Neural cell (in vitro differentiated cells): ENCODE measurements at regions not wholly inside any gene's neighbourhood (a gene's known extent, or its start where the extent isn't known, plus 50 kb on each side); places are given as distances from the start of the nearest gene placed in this dataset.

Experiments used
- H2AFZ ChIP-seq: fragments of 200-600, 300-800 bp; sonication (generic), shearing (Covaris generic); 2 replicates; pipeline ENCODE4 v1.6.0; 2014; ENCODE audit warnings: low read depth, mild to moderate bottlenecking, antibody characterized with exemption, low read length, moderate library complexity
- H3F3A ChIP-seq: fragments of 200-600 bp; shearing (Covaris generic); 2 replicates; pipeline ENCODE4 v1.6.1; 2016; ENCODE audit warnings: mild to moderate bottlenecking, moderate library complexity, mixed read lengths, antibody characterized with exemption, low read length; ENCODE audit not compliant: insufficient read depth, poor library complexity, severe bottlenecking
- H3K27ac ChIP-seq: fragments of 200-600, 300-800 bp; sonication (generic), shearing (Covaris generic); 2 replicates; pipeline ENCODE4 v1.5.1; 2014; ENCODE audit warnings: mild to moderate bottlenecking, low read length, moderate library complexity
- H3K27me3 ChIP-seq: fragments of 300-800, 200-600 bp; sonication (generic), shearing (Covaris generic); 2 replicates; pipeline ENCODE4 v1.6.0; 2014; ENCODE audit warnings: mild to moderate bottlenecking, low read depth, low read length, moderate library complexity; ENCODE audit not compliant: insufficient read depth
- H3K36me3 ChIP-seq: fragments of 300-800, 200-600 bp; sonication (generic), shearing (Covaris generic); 2 replicates; pipeline ENCODE4 v1.5.1; 2014; ENCODE audit warnings: mild to moderate bottlenecking, antibody characterized with exemption, low read length, moderate library complexity; ENCODE audit not compliant: insufficient read depth
- H3K4me2 ChIP-seq: fragments of 300-800, 200-600 bp; sonication (generic), shearing (Covaris generic); 2 replicates; pipeline ENCODE4 v1.6.0; 2014; ENCODE audit warnings: mild to moderate bottlenecking, low read length
- H3K4me3 ChIP-seq: fragments of 300-800, 200-600 bp; sonication (generic), shearing (Covaris generic); 2 replicates; pipeline ENCODE4 v1.5.1; 2014; ENCODE audit warnings: mild to moderate bottlenecking, low read length, moderate library complexity
- H3K79me2 ChIP-seq: fragments of 200-600 bp; shearing (Covaris generic); replicated peaks from 2 replicates; pipeline ENCODE4 v1.6.0; 2014; ENCODE audit warnings: mild to moderate bottlenecking, low read length, moderate library complexity; ENCODE audit not compliant: insufficient read depth
- H3K9ac ChIP-seq: fragments of 300-800, 200-600 bp; sonication (generic), shearing (Covaris generic); 2 replicates; pipeline ENCODE4 v1.6.1; 2016; ENCODE audit warnings: mild to moderate bottlenecking, low read length, mixed read lengths
- H3K9me2 ChIP-seq: fragments of 200-600 bp; shearing (Covaris generic); 2 replicates; pipeline ENCODE4 v1.6.1; 2016; ENCODE audit warnings: mild to moderate bottlenecking, low read length, mixed read lengths; ENCODE audit not compliant: insufficient read depth
- H3K9me3 ChIP-seq: fragments of 200-600, 300-800 bp; sonication (generic), shearing (Covaris generic); 2 replicates; pipeline ENCODE4 v1.6.1; 2016; ENCODE audit warnings: mild to moderate bottlenecking, mixed run types, low read length, moderate library complexity, mixed read lengths
- H4K20me1 ChIP-seq: fragments of 200-600 bp; shearing (Covaris generic); 2 replicates; pipeline ENCODE4 v1.6.1; 2016; ENCODE audit warnings: mild to moderate bottlenecking, mixed run types; ENCODE audit not compliant: insufficient read depth
- EP300 ChIP-seq: fragments of 450-650 bp; conservative IDR thresholded peaks from 2 replicates; pipeline ENCODE4 v1.6.1; 2014; ENCODE audit warnings: antibody characterized with exemption, mild to moderate bottlenecking, moderate library complexity; ENCODE audit not compliant: poor library complexity, severe bottlenecking
- EZH2 ChIP-seq: fragments of 200-600, 300-800 bp; shearing (Covaris generic), sonication (generic); IDR thresholded peaks from 2 replicates; pipeline ENCODE4 v1.6.1; 2014; ENCODE audit warnings: antibody characterized with exemption, low read length, borderline replicate concordance, mild to moderate bottlenecking; ENCODE audit not compliant: insufficient read depth, poor library complexity, severe bottlenecking
- MXI1 ChIP-seq: fragments of 450-650 bp; conservative IDR thresholded peaks from 2 replicates; pipeline ENCODE4 v1.6.1; 2014; ENCODE audit warnings: antibody characterized with exemption, mild to moderate bottlenecking; ENCODE audit not compliant: poor library complexity, severe bottlenecking
- POLR2AphosphoS5 ChIP-seq: IDR thresholded peaks from 2 replicates; pipeline ENCODE4 v1.6.1; 2012
- RAD21 ChIP-seq: fragments of 450-650 bp; conservative IDR thresholded peaks from 2 replicates; pipeline ENCODE4 v1.6.1; 2014; ENCODE audit warnings: antibody characterized with exemption, mild to moderate bottlenecking, moderate library complexity
- SMC3 ChIP-seq: fragments of 450-650 bp; conservative IDR thresholded peaks from 2 replicates; pipeline ENCODE4 v1.6.1; 2014; ENCODE audit warnings: antibody characterized with exemption, mild to moderate bottlenecking, moderate library complexity; ENCODE audit not compliant: poor library complexity
- TAF1 ChIP-seq: IDR thresholded peaks from 2 replicates; pipeline ENCODE4 v1.6.1; 2012; ENCODE audit warnings: low read depth
- TF ChIP-seq, protein P1 (sequence below): fragments of 450-650 bp; IDR thresholded peaks from 2 replicates; pipeline ENCODE4 v1.5.1; 2014; ENCODE audit warnings: antibody characterized with exemption, mild to moderate bottlenecking, moderate library complexity; ENCODE audit not compliant: poor library complexity, severe bottlenecking
- TF ChIP-seq, protein P2 (sequence below): IDR thresholded peaks from 2 replicates; pipeline ENCODE4 v1.6.1; 2012; ENCODE audit warnings: borderline replicate concordance

DNA sequence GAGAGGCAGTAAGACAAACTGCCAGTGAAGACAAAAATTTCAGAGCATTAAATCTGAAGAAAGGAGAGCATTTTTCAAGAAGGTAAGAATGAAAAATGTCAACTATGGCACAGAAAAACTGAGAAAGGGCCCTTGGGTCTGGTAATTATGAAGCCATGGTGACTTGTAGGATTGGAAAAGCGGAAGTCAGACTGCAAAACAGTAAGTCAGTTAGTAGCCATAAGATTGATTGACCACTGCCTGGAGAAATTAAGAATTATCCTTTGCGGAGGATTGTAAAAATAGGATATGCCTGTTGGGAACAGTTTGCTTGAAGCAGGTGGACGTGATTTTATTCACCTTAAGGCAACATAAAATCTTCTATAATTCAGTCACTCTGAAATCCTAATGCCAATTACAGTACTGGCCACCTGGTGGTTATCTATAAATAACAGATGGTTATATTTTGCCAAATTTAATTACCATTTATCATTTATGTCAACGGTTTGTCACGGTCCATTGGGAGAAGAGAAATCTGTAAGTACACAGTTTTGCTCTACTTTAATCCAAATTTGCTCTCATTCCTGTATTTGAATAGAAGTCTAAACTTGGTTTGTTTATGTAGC lies 127.1 kb upstream of the CNTN1 start:
- Histone ChIP-seq H3K9me3 (no peaks in the 10 kb centered on the region), H3K9ac (no peak overlapping the region), H3F3A (no peaks in the 10 kb centered on the region), H4K20me1 (no peaks in the 10 kb centered on the region), H3K27ac (no peak overlapping the region), H3K79me2 (no peaks in the 10 kb centered on the region), H3K27me3 (no peaks in the 10 kb centered on the region), H3K4me3 (no peak overlapping the region), H3K36me3 (no peaks in the 10 kb centered on the region), H3K4me2 (no peak overlapping the region), H2AFZ (no peak overlapping the region), H3K9me2 (no peaks in the 10 kb centered on the region)
- no peak for TF ChIP-seq RAD21

DNA sequence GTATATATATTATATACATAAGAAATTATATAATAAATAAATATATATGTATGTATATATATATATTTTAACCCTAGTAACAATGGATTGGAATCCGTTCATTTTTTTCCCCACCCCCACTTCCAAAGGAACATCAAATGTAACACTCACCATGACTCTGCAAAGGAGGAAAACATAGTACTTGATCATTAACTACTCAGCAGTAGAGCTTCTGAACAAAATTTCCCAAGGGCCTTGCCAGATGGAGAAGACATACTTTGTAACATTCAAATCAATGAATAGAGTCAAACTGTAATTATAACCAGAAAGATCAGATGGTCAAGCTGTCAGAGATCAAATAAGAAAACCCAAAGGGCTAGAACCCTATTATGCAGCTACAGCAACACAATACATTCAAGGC lies 126.0 kb upstream of the CNTN1 start:
- no peak overlapping the region for H3K4me2 ChIP-seq

More for the DNA sequence above, 126.0 kb upstream of the CNTN1 start:
- Histone ChIP-seq H3K9me3 (no peaks in the 10 kb centered on the region), H3K36me3 (no peaks in the 10 kb centered on the region), H4K20me1 (no peaks in the 10 kb centered on the region), H2AFZ (no peak overlapping the region), H3F3A (no peaks in the 10 kb centered on the region), H3K9ac (no peak overlapping the region), H3K79me2 (no peaks in the 10 kb centered on the region), H3K27ac (no peak overlapping the region), H3K4me3 (no peak overlapping the region), H3K9me2 (no peaks in the 10 kb centered on the region), H3K27me3 (no peaks in the 10 kb centered on the region)
- TF ChIP-seq POLR2AphosphoS5 (no peak), RAD21 (no peak), MXI1 (no peak), TAF1 (no peak), SMC3 (no peak), EP300 (no peak), EZH2 (no peak)
- TF ChIP-seq, protein P1, sequence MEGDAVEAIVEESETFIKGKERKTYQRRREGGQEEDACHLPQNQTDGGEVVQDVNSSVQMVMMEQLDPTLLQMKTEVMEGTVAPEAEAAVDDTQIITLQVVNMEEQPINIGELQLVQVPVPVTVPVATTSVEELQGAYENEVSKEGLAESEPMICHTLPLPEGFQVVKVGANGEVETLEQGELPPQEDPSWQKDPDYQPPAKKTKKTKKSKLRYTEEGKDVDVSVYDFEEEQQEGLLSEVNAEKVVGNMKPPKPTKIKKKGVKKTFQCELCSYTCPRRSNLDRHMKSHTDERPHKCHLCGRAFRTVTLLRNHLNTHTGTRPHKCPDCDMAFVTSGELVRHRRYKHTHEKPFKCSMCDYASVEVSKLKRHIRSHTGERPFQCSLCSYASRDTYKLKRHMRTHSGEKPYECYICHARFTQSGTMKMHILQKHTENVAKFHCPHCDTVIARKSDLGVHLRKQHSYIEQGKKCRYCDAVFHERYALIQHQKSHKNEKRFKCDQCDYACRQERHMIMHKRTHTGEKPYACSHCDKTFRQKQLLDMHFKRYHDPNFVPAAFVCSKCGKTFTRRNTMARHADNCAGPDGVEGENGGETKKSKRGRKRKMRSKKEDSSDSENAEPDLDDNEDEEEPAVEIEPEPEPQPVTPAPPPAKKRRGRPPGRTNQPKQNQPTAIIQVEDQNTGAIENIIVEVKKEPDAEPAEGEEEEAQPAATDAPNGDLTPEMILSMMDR = no peak
- TF ChIP-seq, protein P2, sequence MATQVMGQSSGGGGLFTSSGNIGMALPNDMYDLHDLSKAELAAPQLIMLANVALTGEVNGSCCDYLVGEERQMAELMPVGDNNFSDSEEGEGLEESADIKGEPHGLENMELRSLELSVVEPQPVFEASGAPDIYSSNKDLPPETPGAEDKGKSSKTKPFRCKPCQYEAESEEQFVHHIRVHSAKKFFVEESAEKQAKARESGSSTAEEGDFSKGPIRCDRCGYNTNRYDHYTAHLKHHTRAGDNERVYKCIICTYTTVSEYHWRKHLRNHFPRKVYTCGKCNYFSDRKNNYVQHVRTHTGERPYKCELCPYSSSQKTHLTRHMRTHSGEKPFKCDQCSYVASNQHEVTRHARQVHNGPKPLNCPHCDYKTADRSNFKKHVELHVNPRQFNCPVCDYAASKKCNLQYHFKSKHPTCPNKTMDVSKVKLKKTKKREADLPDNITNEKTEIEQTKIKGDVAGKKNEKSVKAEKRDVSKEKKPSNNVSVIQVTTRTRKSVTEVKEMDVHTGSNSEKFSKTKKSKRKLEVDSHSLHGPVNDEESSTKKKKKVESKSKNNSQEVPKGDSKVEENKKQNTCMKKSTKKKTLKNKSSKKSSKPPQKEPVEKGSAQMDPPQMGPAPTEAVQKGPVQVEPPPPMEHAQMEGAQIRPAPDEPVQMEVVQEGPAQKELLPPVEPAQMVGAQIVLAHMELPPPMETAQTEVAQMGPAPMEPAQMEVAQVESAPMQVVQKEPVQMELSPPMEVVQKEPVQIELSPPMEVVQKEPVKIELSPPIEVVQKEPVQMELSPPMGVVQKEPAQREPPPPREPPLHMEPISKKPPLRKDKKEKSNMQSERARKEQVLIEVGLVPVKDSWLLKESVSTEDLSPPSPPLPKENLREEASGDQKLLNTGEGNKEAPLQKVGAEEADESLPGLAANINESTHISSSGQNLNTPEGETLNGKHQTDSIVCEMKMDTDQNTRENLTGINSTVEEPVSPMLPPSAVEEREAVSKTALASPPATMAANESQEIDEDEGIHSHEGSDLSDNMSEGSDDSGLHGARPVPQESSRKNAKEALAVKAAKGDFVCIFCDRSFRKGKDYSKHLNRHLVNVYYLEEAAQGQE = no peak
